SU-DHL-6 (cell line): ENCODE measurements at regions not wholly inside any gene's neighbourhood (a gene's known extent, or its start where the extent isn't known, plus 50 kb on each side); places are given as distances from the start of the nearest gene placed in this dataset.

Source experiments
- H2AFZ ChIP-seq: fragments of 200-600 bp; sonication (generic); 2 replicates; pipeline ENCODE4 v1.6.1; 2014; ENCODE audit warnings: low read depth, mild to moderate bottlenecking, moderate library complexity, mixed read lengths, antibody characterized with exemption, low read length; ENCODE audit not compliant: severe bottlenecking
- H3F3A ChIP-seq: fragments of 200-600 bp; shearing (Covaris generic); 2 replicates; pipeline ENCODE4 v1.6.0; 2016; ENCODE audit warnings: antibody characterized with exemption, mild to moderate bottlenecking; ENCODE audit not compliant: insufficient read depth
- H3K27ac ChIP-seq: fragments of 200-600 bp; sonication (generic); 2 replicates; pipeline ENCODE4 v1.5.1; 2016; ENCODE audit warnings: low read depth, mild to moderate bottlenecking, low read length, moderate library complexity, mixed read lengths
- H3K27me3 ChIP-seq: fragments of 200-600 bp; sonication (generic), shearing (Covaris generic); 2 replicates; pipeline ENCODE4 v1.6.0; 2014; ENCODE audit warnings: mild to moderate bottlenecking, low read length
- H3K36me3 ChIP-seq: fragments of 200-600 bp; sonication (generic); 2 replicates; pipeline ENCODE4 v1.6.1; 2014; ENCODE audit warnings: mild to moderate bottlenecking, low read length, mixed read lengths
- H3K4me2 ChIP-seq: fragments of 300-600, 200-600 bp; shearing (Covaris generic), sonication (generic); 2 replicates; pipeline ENCODE4 v1.6.0; 2014; ENCODE audit warnings: low read length, low read depth, mild to moderate bottlenecking; ENCODE audit not compliant: poor library complexity, severe bottlenecking
- H3K4me3 ChIP-seq: fragments of 200-600 bp; sonication (generic); 2 replicates; pipeline ENCODE4 v1.5.1; 2014; ENCODE audit warnings: antibody characterized with exemption, low read length, mild to moderate bottlenecking, mixed read lengths; ENCODE audit not compliant: insufficient read depth, poor library complexity, severe bottlenecking
- H3K79me2 ChIP-seq: fragments of 200-600 bp; sonication (generic); 2 replicates; pipeline ENCODE4 v1.6.1; 2014; ENCODE audit warnings: mild to moderate bottlenecking, low read length, moderate library complexity; ENCODE audit not compliant: insufficient read depth
- H3K9ac ChIP-seq: fragments of 200-600 bp; sonication (generic); 2 replicates; pipeline ENCODE4 v1.7.0; 2014; ENCODE audit warnings: mild to moderate bottlenecking, low read length
- H3K9me2 ChIP-seq: fragments of 200-600 bp; sonication (generic); replicated peaks from 2 replicates; pipeline ENCODE4 v1.6.1; 2014; ENCODE audit warnings: low read length; ENCODE audit not compliant: insufficient read depth
- H3K9me3 ChIP-seq: fragments of 200-600 bp; sonication (generic); 2 replicates; pipeline ENCODE4 v1.6.1; 2014; ENCODE audit warnings: low read length, mixed read lengths; ENCODE audit not compliant: insufficient read depth
- H4K20me1 ChIP-seq: fragments of 200-600 bp; sonication (generic); 2 replicates; pipeline ENCODE4 v1.6.1; 2014; ENCODE audit warnings: low read depth, mild to moderate bottlenecking, antibody characterized with exemption, low read length, moderate library complexity, mixed read lengths
- EZH2phosphoT487 ChIP-seq: fragments of 200-600 bp; sonication (generic), shearing (Covaris generic); conservative IDR thresholded peaks from 2 replicates; pipeline ENCODE4 v1.6.1; 2018; ENCODE audit warnings: mild to moderate bottlenecking, antibody characterized with exemption, low read length, moderate library complexity, mixed read lengths
- TF ChIP-seq, protein P1 (sequence below): fragments of 200-600 bp; sonication (generic); IDR thresholded peaks from one replicate; pipeline ENCODE4 v1.5.1; 2017; ENCODE audit warnings: antibody characterized with exemption, mild to moderate bottlenecking, low read length, moderate library complexity; ENCODE audit not compliant: insufficient read depth, poor library complexity, severe bottlenecking

GRCh38 chr2:177338177-177338721, 54.3 kb upstream of the AGPS start:
- Histone ChIP-seq H3F3A (no peaks in the 10 kb centered on the region; the same call in 1 of the 2 replicates), H3K27me3 (no peaks in the 10 kb centered on the region), H4K20me1 (no peaks in the 10 kb centered on the region), H3K9me3 (no peaks in the 10 kb centered on the region), H3K27ac (no peak overlapping the region), H3K9me2 (no peaks in the 10 kb centered on the region), H3K79me2 (no peaks in the 10 kb centered on the region), H3K4me3 (no peak overlapping the region), H2AFZ (no peak overlapping the region), H3K4me2 (no peak overlapping the region), H3K9ac (no peak overlapping the region), H3K36me3 (no peaks in the 10 kb centered on the region)
- TF ChIP-seq, protein P1, sequence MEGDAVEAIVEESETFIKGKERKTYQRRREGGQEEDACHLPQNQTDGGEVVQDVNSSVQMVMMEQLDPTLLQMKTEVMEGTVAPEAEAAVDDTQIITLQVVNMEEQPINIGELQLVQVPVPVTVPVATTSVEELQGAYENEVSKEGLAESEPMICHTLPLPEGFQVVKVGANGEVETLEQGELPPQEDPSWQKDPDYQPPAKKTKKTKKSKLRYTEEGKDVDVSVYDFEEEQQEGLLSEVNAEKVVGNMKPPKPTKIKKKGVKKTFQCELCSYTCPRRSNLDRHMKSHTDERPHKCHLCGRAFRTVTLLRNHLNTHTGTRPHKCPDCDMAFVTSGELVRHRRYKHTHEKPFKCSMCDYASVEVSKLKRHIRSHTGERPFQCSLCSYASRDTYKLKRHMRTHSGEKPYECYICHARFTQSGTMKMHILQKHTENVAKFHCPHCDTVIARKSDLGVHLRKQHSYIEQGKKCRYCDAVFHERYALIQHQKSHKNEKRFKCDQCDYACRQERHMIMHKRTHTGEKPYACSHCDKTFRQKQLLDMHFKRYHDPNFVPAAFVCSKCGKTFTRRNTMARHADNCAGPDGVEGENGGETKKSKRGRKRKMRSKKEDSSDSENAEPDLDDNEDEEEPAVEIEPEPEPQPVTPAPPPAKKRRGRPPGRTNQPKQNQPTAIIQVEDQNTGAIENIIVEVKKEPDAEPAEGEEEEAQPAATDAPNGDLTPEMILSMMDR: no peak
- TF ChIP-seq EZH2phosphoT487: no peak

- no peaks in the 10 kb centered on the region for H3K27me3 ChIP-seq
- no peaks in the 10 kb centered on the region for H3K79me2 ChIP-seq
- H3K9ac ChIP-seq: no peak overlapping the region
- H2AFZ ChIP-seq: no peak overlapping the region
- no peak overlapping the region for H3K4me2 ChIP-seq
- no peak overlapping the region for H3K4me3 ChIP-seq
- no peak for TF ChIP-seq EZH2phosphoT487
- TF ChIP-seq, protein P1: no peak
- H3K27ac ChIP-seq: no peak overlapping the region
- no peaks in the 10 kb centered on the region for H4K20me1 ChIP-seq
- H3K9me3 ChIP-seq: no peaks in the 10 kb centered on the region
- no peaks in the 10 kb centered on the region for H3K9me2 ChIP-seq
- H3K36me3 ChIP-seq: no peaks in the 10 kb centered on the region
- H3F3A ChIP-seq: no peaks in the 10 kb centered on the region
Measured at GRCh38 chr2:177340158-177340557, 52.4 kb upstream of the AGPS start.

GRCh38 chr2:177342736-177343135, 49.8 kb upstream of the AGPS start:
- H3K9me3 ChIP-seq: no peaks in the 10 kb centered on the region
- no peak overlapping the region for H3K27ac ChIP-seq
- H3K4me2 ChIP-seq: no peak overlapping the region
- H2AFZ ChIP-seq: no peak overlapping the region
- H3F3A ChIP-seq: no peaks in the 10 kb centered on the region
- no peaks in the 10 kb centered on the region for H4K20me1 ChIP-seq
- H3K36me3 ChIP-seq: no peaks in the 10 kb centered on the region
- no peak overlapping the region for H3K9ac ChIP-seq
- no peaks in the 10 kb centered on the region for H3K27me3 ChIP-seq
- no peaks in the 10 kb centered on the region for H3K79me2 ChIP-seq
- no peak overlapping the region for H3K4me3 ChIP-seq
- TF ChIP-seq, protein P1: no peak
- TF ChIP-seq EZH2phosphoT487: no peak
- no peaks in the 10 kb centered on the region for H3K9me2 ChIP-seq
